GM23248 (cell line): ENCODE measurements at regions not wholly inside any gene's neighbourhood (a gene's known extent, or its start where the extent isn't known, plus 50 kb on each side); places are given as distances from the start of the nearest gene placed in this dataset.

ENCODE experiments used
- DNase-seq: peaks from one replicate; pipeline ENCODE4 v3.0.0-alpha.2; 2015
- H2AFZ ChIP-seq: fragments of 200-600 bp; sonication (generic); 2 replicates; pipeline ENCODE4 v1.6.1; 2016; ENCODE audit warnings: antibody characterized with exemption
- H3F3A ChIP-seq: fragments of 200-600 bp; sonication (generic); 2 replicates; pipeline ENCODE4 v1.6.1; 2016; ENCODE audit warnings: mild to moderate bottlenecking, antibody characterized with exemption, mixed run types; ENCODE audit not compliant: insufficient read depth
- H3K27ac ChIP-seq: fragments of 200-600 bp; sonication (generic); 2 replicates; pipeline ENCODE4 v1.5.1; 2016; ENCODE audit warnings: mild to moderate bottlenecking
- H3K27me3 ChIP-seq: fragments of 200-600 bp; sonication (generic); replicated peaks from 2 replicates; pipeline ENCODE4 v1.6.1; 2016; ENCODE audit warnings: mild to moderate bottlenecking; ENCODE audit not compliant: insufficient read depth
- H3K36me3 ChIP-seq: fragments of 200-600 bp; sonication (generic); 2 replicates; pipeline ENCODE4 v1.6.1; 2016; ENCODE audit warnings: low read depth, mild to moderate bottlenecking
- H3K4me1 ChIP-seq: fragments of 200-600 bp; sonication (generic); 2 replicates; pipeline ENCODE4 v1.6.1; 2016; ENCODE audit warnings: mild to moderate bottlenecking; ENCODE audit not compliant: insufficient read depth
- H3K4me2 ChIP-seq: fragments of 200-600 bp; sonication (generic); one replicate; pipeline ENCODE4 v1.6.1; 2016; ENCODE audit warnings: mild to moderate bottlenecking; ENCODE audit not compliant: unreplicated experiment
- H3K4me3 ChIP-seq: fragments of 200-600 bp; sonication (generic); 2 replicates; pipeline ENCODE4 v1.5.1; 2016; ENCODE audit warnings: mild to moderate bottlenecking
- H3K79me2 ChIP-seq: fragments of 200-600 bp; sonication (generic); 2 replicates; pipeline ENCODE4 v1.6.1; 2016; ENCODE audit warnings: mild to moderate bottlenecking; ENCODE audit not compliant: insufficient read depth
- H3K9ac ChIP-seq: fragments of 200-600 bp; sonication (generic); 2 replicates; pipeline ENCODE4 v1.6.1; 2016; ENCODE audit warnings: mild to moderate bottlenecking
- H3K9me2 ChIP-seq: fragments of 200-600 bp; sonication (generic); 2 replicates; pipeline ENCODE4 v1.6.1; 2016; ENCODE audit warnings: mixed run types, mild to moderate bottlenecking, moderate library complexity; ENCODE audit not compliant: insufficient read depth
- H3K9me3 ChIP-seq: fragments of 200-600 bp; sonication (generic); one replicate; pipeline ENCODE4 v1.6.1; 2017; ENCODE audit warnings: low read depth
- H4K20me1 ChIP-seq: fragments of 200-600 bp; sonication (generic); 2 replicates; pipeline ENCODE4 v1.6.0; 2016; ENCODE audit not compliant: insufficient read depth
- EZH2 ChIP-seq: fragments of 200-600 bp; sonication (generic); IDR thresholded peaks from 2 replicates; pipeline ENCODE4 v1.6.1; 2018; ENCODE audit warnings: antibody characterized with exemption, mild to moderate bottlenecking; ENCODE audit not compliant: insufficient read depth, poor library complexity, severe bottlenecking
- EZH2phosphoT487 ChIP-seq: fragments of 200-600 bp; sonication (generic); IDR thresholded peaks from 2 replicates; pipeline ENCODE4 v1.6.1; 2018; ENCODE audit warnings: antibody characterized with exemption, moderate library complexity, mild to moderate bottlenecking, low read depth; ENCODE audit not compliant: insufficient read depth
- WGBS, 2 experiments: methylation state at CpG; one replicate each; pipeline ENCODE4 v1.1.6; 2015 to 2017; ENCODE audit warnings: low lambda C conversion rate in 2 of 2, low coverage in 1 of 2; ENCODE audit errors: missing lambda C conversion rate in 2 of 2; 5-methylcytosine and 5-hydroxymethylcytosine counted together
- in situ Hi-C: fragments of 300-500 bp; cut with MboI; formaldehyde crosslinking; loops from 2 replicates; pipeline ENCODE4 v1.15.0; 2020

DNA sequence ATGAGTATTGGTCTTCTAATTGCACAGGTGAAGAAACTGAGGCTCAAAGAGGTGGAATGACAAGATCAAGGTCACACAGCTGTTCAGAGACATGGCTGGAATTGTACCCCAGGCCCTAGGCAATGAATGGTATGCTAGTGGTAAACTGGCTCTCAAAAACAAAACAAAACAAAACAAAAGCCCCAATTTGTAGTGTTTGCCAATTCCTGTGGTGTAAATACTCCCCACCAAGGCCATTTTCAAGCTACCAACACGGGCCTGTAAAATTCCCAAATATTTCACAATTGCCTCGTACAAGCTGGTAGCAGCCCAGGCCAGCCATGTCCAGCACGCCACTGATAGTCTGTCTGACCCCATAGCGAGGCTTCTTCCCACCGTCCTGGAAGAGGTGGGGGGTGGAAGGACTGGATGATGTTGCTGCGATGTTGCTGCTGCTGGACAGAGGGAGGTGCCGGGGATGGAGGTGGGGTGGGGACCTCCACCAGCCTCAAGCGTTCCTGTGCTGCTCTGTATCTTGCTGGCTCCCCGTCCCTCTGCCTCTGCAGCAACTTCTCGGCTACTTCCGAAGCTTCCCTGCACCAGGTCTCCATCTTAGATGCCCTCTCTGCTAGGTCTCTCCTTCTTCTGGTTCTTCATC lies 62.2 kb upstream of the RUNX3 start:
- Histone ChIP-seq H3K4me1 (no peaks in the 10 kb centered on the region), H3K9ac (no peak overlapping the region), H3K4me2 (no peak overlapping the region), H3K36me3 (no peaks in the 10 kb centered on the region), H3K79me2 (no peaks in the 10 kb centered on the region), H3F3A (no peaks in the 10 kb centered on the region), H3K27ac (no peak overlapping the region), H3K9me2 (no peaks in the 10 kb centered on the region), H2AFZ (no peak overlapping the region), H3K27me3 (peaks cover 39% of the 10 kb centered on the region), H4K20me1 (no peaks in the 10 kb centered on the region), H3K4me3 (no peak overlapping the region), H3K9me3 (no peaks in the 10 kb centered on the region)
- in situ Hi-C loops = no loop called here
- no peak for DNase-seq
- no peak for TF ChIP-seq EZH2
- TF ChIP-seq EZH2phosphoT487 = no peak
- 69 to 70% methylated on average over 8 to 11 of the region's 11 CpGs for WGBS, 2 experiments

DNA sequence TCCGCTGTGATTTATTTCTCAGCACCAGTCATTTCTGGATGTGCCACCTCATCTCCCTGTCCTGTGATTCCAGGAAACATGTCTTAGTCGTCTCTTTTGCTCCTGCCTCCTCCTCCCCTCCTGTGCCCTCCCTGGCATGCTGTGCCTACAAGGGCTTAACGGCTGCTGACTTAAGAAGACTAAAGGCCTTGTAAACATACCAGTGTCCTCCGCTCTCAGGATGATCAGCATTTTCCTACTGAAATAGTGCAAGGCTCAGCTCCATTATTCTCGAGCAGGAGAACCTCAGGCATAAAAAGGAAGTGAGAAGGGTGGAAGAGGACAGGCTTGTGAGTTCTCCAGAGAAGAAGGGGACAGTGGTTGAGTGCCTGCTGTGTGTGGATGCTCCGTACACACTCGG lies 61.6 kb upstream of the RUNX3 start:
- H3K4me2 ChIP-seq = no peak overlapping the region
- no peak overlapping the region for H2AFZ ChIP-seq
- H3F3A ChIP-seq = no peaks in the 10 kb centered on the region
- in situ Hi-C loops = no loop called here
- H3K4me1 ChIP-seq = no peaks in the 10 kb centered on the region
- H3K9ac ChIP-seq = no peak overlapping the region
- TF ChIP-seq EZH2 (no peak), EZH2phosphoT487 (no peak)
- H3K36me3 ChIP-seq = no peaks in the 10 kb centered on the region
- DNase-seq = no peak
- no peak overlapping the region for H3K4me3 ChIP-seq
- no peaks in the 10 kb centered on the region for H3K9me2 ChIP-seq
- no peaks in the 10 kb centered on the region for H3K9me3 ChIP-seq
- no peaks in the 10 kb centered on the region for H3K79me2 ChIP-seq
- no peaks in the 10 kb centered on the region for H4K20me1 ChIP-seq
- WGBS, 2 experiments = 64 to 73% methylated on average over 7 of the region's 7 CpGs
- H3K27me3 ChIP-seq = peaks cover 39% of the 10 kb centered on the region
- no peak overlapping the region for H3K27ac ChIP-seq

DNA sequence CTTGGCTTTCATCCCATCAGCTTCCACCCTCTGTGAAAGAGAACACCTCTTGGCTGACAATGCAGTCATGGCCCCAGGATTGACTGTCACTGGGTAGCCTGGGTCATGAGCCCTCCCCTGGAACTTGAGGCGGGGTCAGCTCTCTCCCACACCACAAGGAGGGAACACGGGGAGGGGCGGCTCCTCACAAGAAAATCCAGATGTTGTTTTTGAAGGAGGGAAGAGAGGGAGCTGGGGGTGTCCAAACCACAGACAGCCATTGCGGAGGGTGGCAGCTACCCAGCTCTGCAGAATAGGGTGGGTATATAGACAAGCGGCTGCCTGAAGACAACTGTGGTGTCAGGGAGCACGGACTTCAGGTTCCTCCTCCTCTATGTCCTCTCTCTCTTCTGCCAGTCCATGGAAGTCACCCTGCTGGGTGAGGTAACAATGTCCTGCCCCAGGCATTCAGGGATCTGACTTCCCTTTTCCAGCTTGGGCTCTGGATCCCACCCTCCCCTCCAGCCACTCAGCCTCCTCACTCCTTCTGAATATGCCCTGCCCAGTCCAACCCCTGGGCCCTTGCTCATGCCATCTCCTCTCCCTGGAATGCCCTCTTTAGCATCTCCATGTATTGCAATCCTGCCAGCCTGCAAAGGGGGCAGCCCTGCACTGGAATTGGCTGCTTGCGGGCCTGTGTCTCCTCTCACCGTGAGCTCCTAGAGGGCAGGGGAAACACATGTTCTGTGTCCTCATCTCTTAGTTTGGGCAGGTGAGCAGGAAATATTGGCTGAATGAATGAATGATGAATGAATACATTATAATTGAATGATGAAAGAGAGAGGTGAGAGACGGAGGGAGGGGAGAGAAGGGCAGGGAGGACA lies 60.9 kb upstream of the RUNX3 start:
- H4K20me1 ChIP-seq = no peaks in the 10 kb centered on the region
- no peak for DNase-seq
- H3K4me1 ChIP-seq = no peaks in the 10 kb centered on the region
- 41 to 43% methylated on average over 9 of the region's 9 CpGs for WGBS, 2 experiments
- H3K27ac ChIP-seq = no peak overlapping the region
- H3K4me3 ChIP-seq = no peak overlapping the region
- H3K9ac ChIP-seq = no peak overlapping the region
- no peaks in the 10 kb centered on the region for H3K79me2 ChIP-seq
- H3K36me3 ChIP-seq = no peaks in the 10 kb centered on the region
- H2AFZ ChIP-seq = no peak overlapping the region
- H3K9me2 ChIP-seq = no peaks in the 10 kb centered on the region
- no peaks in the 10 kb centered on the region for H3K9me3 ChIP-seq
- TF ChIP-seq EZH2phosphoT487 = no peak
- TF ChIP-seq EZH2 = no peak
- H3F3A ChIP-seq = no peaks in the 10 kb centered on the region
- peaks cover 39% of the 10 kb centered on the region for H3K27me3 ChIP-seq
- in situ Hi-C loops = no loop called here
- no peak overlapping the region for H3K4me2 ChIP-seq

DNA sequence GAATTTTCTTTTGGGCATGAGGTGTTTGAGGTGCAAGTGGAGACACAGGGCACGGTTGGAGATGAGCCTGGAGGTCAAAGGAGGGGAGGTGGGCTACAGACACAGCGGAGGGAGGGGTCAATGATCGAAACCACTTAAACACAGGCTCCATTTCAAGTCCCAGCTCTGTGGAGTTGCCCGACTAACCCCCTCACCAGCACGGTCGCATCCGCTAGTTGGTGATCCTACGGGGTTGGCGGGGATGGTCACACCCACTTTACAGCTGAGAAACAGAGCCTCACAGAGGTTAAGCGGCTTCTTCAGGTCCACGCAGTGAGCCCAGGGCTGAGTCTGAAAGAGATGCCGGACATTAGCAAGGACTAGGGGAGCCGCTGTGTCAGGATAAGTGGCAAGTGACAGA lies 60.1 kb upstream of the RUNX3 start:
- Histone ChIP-seq H3K79me2 (no peaks in the 10 kb centered on the region), H3K4me2 (no peak overlapping the region), H3K9ac (no peak overlapping the region), H3K9me3 (no peaks in the 10 kb centered on the region), H3K9me2 (no peaks in the 10 kb centered on the region), H3K27ac (no peak overlapping the region), H4K20me1 (no peaks in the 10 kb centered on the region), H3K27me3 (peaks cover 39% of the 10 kb centered on the region), H3F3A (no peaks in the 10 kb centered on the region), H3K36me3 (no peaks in the 10 kb centered on the region), H3K4me1 (no peaks in the 10 kb centered on the region), H3K4me3 (no peak overlapping the region), H2AFZ (no peak overlapping the region)
- no peak for DNase-seq
- TF ChIP-seq EZH2 = no peak
- TF ChIP-seq EZH2phosphoT487 = no peak
- WGBS, 2 experiments = 73 to 78% methylated on average over 13 of the region's 13 CpGs
- in situ Hi-C loops = no loop called here
